Subcutaneous abdominal adipose tissue (tissue), 5 donors: ENCODE measurements at regions not wholly inside any gene's neighbourhood (a gene's known extent, or its start where the extent isn't known, plus 50 kb on each side); places are given as distances from the start of the nearest gene placed in this dataset.

Source experiments
- H3K27ac ChIP-seq: one replicate; pipeline ENCODE4 v1.7.0; 2013; ENCODE audit warnings: low read depth, mild to moderate bottlenecking, inconsistent platforms, low read length, moderate library complexity
- H3K27me3 ChIP-seq, 5 donors: one replicate each; pipeline ENCODE4 v1.7.0; 2013; ENCODE audit warnings: low read length in 5 of 5, inconsistent platforms in 1 of 5; ENCODE audit not compliant: control insufficient read depth in 5 of 5, insufficient read depth in 4 of 5
- H3K36me3 ChIP-seq, 5 donors: one replicate each; pipeline ENCODE4 v1.7.0; 2013; ENCODE audit warnings: low read length in 5 of 5; ENCODE audit not compliant: control insufficient read depth in 5 of 5, insufficient read depth in 5 of 5
- H3K4me1 ChIP-seq, 5 donors: one replicate each; pipeline ENCODE4 v1.7.0; 2013; ENCODE audit warnings: low read length in 5 of 5, mild to moderate bottlenecking in 3 of 5, moderate library complexity in 1 of 5; ENCODE audit not compliant: control insufficient read depth in 5 of 5, insufficient read depth in 5 of 5
- H3K4me3 ChIP-seq, 5 donors: one replicate each; pipeline ENCODE4 v1.7.0; 2013; ENCODE audit warnings: low read length in 5 of 5, low read depth in 1 of 5
- H3K9ac ChIP-seq, 5 donors: one replicate each; pipeline ENCODE4 v1.7.0; 2013; ENCODE audit warnings: low read length in 5 of 5, mild to moderate bottlenecking in 4 of 5, moderate library complexity in 3 of 5
- H3K9me3 ChIP-seq, 5 donors: one replicate each; pipeline ENCODE4 v1.7.0; 2013; ENCODE audit warnings: low read length in 5 of 5; ENCODE audit not compliant: control insufficient read depth in 5 of 5
- donor health status: healthy.
- donor health status: healthy.
- donor health status: healthy.
- donor health status: healthy.
- donor health status: healthy.

DNA sequence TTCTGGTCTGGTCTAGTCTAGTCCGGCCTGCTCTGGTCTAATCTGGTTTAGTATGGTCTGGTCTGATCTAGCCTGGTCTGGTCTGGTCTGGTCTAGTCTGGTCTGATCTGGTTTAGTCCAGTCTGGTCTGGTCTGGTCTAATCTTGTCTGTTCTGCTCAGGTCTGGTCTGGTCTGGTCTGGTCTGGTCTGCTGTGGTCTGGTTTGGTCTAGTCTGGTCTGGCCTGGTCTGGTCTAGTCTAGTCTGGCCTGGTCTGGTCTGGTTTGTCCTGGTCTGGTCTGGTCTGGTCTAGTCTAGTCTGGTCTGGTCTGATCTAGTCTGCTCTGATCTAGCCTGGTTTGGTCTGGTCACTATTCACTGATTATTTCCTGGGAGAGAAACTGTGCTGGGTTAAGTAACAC, 84.1 kb upstream of the PRR23E start:
- Histone ChIP-seq H3K4me1 (no peaks in the 10 kb centered on the region), H3K36me3 (no peaks in the 10 kb centered on the region), H3K27me3 (peaks cover 0 to 4% (median 0%) of the 10 kb centered on the region in 5 donors), H3K27ac (no peak overlapping the region), H3K4me3 (no peak overlapping the region), H3K9ac (no peak overlapping the region), H3K9me3 (peaks cover 4 to 21% (median 20%) of the 10 kb centered on the region in 5 donors)

DNA sequence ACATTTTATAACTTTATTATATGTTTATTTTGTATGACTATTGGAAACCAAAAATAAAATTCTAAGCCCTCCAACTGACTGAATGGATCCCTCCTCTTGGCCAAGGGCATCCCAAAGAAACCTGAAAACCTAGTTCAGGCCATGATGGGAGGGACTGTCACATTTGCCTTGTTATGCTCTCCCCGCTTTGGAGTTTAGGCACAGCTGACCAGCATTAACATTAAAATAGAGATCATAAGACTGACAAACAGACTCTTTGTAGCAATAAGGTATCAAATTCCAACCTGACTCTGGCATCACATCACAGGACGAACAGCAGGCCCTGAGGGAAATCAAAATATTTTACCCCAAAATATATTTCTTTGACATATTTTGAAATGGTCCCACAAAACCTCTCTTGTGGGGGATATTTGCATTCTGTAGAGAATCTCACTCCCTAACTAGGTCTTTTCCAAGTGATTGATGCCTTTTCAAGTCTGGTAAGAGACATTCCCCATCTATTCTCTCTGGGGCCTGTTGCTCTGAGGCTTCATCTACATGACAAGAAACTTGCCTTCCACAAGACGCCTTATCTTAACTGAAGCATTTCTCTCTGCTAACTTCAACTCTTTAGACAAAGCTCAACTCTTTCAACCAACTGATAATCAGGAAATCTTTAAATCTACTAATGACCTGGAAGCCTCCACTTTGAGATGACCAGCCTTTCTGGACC, 81.8 kb upstream of the PRR23E start:
- H3K4me3 ChIP-seq, result no peak overlapping the region
- H3K27ac ChIP-seq, result no peak overlapping the region
- H3K27me3 ChIP-seq, result no peaks in the 10 kb centered on the region
- H3K9ac ChIP-seq, result no peak overlapping the region
- H3K4me1 ChIP-seq, result no peaks in the 10 kb centered on the region
- H3K9me3 ChIP-seq, result peaks cover 4 to 21% (median 20%) of the 10 kb centered on the region in 5 donors
- no peaks in the 10 kb centered on the region for H3K36me3 ChIP-seq

DNA sequence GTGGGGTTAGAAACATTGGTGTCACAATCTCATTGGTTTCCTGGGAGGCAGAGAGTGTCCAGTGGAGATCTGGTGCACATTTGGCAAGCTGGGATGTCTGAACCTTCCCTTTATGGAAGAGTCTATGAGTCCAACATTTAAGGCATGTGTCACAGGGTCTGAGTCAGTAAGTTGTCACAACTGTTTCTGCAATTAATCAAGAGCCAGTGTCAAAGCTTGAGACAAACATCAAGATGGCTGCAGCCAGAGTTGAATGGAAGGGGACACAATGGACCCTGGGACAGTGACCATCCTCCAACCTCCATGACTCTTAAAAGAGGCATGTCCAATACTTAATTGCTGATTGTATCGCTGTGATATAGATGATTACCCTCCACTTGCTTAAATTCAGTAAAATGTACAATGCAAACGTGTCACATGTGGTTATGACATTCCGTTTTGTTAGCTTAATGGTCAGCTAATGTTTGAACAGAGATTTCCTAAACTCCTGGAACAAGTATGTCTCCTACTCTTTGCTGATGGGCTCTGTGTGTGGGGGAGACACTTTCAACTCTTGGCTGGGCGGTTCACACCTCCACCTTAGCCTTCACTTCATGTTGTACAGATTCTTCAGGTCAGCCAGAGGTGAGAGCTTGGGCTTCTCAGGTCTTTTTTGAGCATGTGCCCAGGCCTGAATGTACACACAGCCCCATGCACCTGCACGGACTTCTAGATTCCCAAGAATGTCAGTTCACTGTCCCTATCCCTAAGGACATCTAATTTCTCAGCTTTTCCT, 79.9 kb upstream of the PRR23E start:
- Histone ChIP-seq H3K27me3 (no peaks in the 10 kb centered on the region), H3K27ac (no peak overlapping the region), H3K36me3 (no peaks in the 10 kb centered on the region), H3K4me1 (no peaks in the 10 kb centered on the region), H3K9me3 (peaks cover 4 to 21% (median 20%) of the 10 kb centered on the region in 5 donors), H3K9ac (no peak overlapping the region), H3K4me3 (peak overlapping the region in 1 of 5 donors; percentile 2)

DNA sequence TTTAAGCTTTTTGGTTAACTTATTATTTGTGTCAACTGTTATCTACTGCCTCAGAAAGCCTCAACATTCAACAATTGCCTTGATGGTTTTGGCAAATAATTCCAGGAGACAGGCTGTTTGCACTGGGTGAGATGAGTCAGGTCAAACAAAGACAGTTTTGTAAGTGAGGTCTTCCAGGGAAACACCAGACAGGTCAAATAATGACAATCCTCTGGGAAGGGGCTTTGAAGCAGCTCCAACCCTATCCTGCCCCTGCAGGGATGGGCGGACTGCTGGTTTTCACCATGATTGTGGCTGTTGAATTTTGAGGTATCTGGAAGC, 79.4 kb upstream of the PRR23E start:
- Histone ChIP-seq H3K27ac (no peak overlapping the region), H3K4me1 (no peaks in the 10 kb centered on the region), H3K36me3 (no peaks in the 10 kb centered on the region), H3K9ac (no peak overlapping the region), H3K27me3 (no peaks in the 10 kb centered on the region), H3K4me3 (no peak overlapping the region), H3K9me3 (peaks cover 4 to 21% (median 20%) of the 10 kb centered on the region in 5 donors)

DNA sequence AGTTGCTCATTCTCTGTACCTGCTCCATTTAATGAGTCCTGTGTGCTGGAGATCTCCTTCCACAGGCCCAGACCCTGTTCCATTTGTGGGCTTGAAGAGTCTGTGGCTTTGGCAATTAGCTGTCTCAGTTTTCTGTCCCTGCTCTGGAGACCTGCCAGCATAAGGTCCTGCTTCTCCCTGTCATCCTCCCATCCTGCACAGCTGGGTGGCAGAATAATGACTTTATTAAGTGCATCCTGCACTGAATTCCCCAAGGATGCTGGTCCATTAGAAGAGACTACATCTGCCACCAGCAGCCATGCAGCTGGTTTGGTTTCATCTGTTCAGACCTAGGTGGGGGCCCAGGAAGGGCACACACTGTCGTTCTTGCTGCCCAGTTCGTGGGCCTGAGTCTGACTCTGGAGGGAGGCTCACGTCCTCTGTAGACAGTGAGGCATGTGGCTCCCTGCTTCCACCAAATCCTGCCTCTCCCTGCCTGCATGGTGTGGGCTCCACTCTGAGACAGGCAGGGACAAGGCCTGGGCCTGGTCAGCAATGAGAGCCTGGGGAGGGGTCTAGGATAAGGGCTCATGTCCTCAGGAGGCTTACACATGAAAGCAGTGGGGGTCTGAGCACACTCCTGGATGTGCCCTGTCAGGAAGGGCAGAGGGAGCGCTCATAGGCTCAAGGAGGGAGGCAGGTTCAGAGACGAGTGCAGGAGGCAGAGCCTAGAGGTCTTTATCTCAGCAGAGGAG, 78.4 kb upstream of the PRR23E start:
- Histone ChIP-seq H3K4me1 (peaks cover 0 to 5% (median 0%) of the 10 kb centered on the region in 5 donors), H3K36me3 (no peaks in the 10 kb centered on the region), H3K27me3 (no peaks in the 10 kb centered on the region), H3K9ac (no peak overlapping the region), H3K4me3 (no peak overlapping the region), H3K9me3 (peaks cover 4 to 21% (median 20%) of the 10 kb centered on the region in 5 donors), H3K27ac (no peak overlapping the region)

DNA sequence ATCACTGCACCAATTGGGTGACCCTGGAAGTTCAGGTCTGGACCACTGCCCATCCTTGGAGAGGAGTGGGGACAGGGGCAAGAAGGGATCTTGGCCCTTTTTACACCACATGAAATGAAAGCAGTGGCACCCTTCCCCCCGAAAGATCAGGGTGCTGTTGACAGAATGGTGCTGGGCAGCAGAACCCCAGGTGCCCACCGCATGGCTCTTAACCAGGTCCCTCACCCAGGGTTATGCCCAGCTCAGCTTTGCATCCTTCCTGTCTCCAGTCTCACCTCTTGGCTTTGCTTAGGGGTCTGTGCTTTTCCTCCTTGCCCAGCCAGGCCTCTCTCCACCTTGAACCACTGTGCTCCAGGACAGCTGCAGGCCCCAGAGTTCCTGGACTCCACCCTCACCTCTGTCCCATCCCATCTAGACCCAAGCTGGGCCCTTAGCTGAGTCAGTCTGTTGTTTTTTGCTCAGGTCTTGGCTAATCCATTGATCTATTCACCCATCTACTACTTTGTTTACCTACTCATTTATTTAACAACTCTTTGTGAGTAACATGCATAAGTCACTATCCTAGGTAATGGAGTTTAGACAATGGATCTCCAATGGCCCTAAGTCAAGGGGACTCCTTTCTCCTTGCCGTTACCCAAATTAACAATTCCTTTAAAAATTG, 77.1 kb upstream of the PRR23E start:
- Histone ChIP-seq H3K4me1 (peaks cover 0 to 8% (median 0%) of the 10 kb centered on the region in 5 donors), H3K36me3 (no peaks in the 10 kb centered on the region), H3K9ac (no peak overlapping the region), H3K4me3 (no peak overlapping the region), H3K27ac (no peak overlapping the region), H3K9me3 (peaks cover 4 to 21% (median 20%) of the 10 kb centered on the region in 5 donors), H3K27me3 (no peaks in the 10 kb centered on the region)

DNA sequence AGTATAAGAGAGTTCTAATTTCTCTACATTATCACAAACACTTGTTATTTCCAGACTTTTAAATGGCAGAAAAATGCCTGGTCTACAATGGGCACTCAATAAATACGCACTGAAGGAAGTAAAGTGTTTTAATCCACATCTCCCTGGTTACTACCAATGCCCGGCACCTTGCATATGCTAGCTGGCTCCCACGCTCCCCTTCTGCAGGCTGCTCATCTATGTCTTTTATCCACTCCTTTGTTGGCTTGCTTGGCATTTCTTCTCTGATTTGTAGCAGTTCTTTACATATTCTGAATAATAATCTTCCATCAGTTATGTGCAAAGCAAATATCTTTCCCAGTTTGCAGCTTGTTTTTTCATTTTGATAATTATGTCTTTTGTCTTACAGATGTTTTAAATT, 74.6 kb upstream of the PRR23E start:
- no peak overlapping the region for H3K9ac ChIP-seq
- H3K27me3 ChIP-seq, result no peaks in the 10 kb centered on the region
- no peaks in the 10 kb centered on the region for H3K36me3 ChIP-seq
- peaks cover 0 to under 1% (median 0%) of the 10 kb centered on the region in 5 donors for H3K9me3 ChIP-seq
- H3K4me3 ChIP-seq, result no peak overlapping the region
- no peak overlapping the region for H3K27ac ChIP-seq
- H3K4me1 ChIP-seq, result peaks cover 0 to 13% (median 5%) of the 10 kb centered on the region in 5 donors

DNA sequence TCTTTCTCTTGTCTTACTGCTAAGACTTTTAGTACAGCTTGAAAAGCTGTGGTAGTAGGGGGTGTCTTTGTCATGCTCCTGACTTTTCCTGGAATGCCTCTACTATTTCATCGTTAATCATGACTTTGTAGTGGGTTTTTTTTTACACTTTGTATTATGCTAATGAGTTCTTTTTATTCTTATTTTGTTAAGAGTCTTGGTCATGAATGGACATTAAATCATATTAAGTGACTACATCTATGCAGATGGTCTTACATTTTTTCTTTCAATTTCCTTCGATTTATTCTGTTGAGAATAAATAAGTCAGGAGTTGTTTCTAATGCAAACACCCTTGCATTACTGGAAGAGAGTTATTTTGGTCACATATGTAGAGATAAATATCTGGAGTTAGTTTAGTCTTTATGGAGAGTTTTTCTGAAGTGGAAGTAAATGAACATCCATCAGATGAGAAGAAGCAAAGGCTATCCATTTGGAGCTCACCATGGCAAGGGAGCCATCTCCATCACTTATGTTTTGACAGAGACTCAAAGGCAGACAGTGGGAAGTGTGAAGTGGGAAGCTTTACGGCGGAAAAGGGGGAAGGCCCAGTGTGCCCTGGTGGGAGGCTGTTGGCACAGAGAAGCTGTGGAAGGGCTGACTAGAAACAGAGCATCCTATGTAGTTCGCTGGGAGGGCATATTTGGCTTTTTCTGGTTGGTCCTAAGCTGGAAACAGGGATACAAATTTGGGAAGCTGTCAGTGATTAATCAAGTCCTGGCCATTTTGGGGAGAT, 73.1 kb upstream of the PRR23E start:
- Histone ChIP-seq H3K4me3 (no peak overlapping the region), H3K9ac (no peak overlapping the region), H3K27me3 (peaks cover 0 to 1% (median 0%) of the 10 kb centered on the region in 5 donors)

More for the DNA sequence above, 73.1 kb upstream of the PRR23E start:
- Histone ChIP-seq H3K36me3 (no peaks in the 10 kb centered on the region), H3K27ac (no peak overlapping the region), H3K4me1 (peaks cover 0 to 13% (median 5%) of the 10 kb centered on the region in 5 donors), H3K9me3 (no peaks in the 10 kb centered on the region)
